ENCODE measurements at regions not wholly inside any gene's neighbourhood (a gene's known extent, or its start where the extent isn't known, plus 50 kb on each side); places are given as distances from the start of the nearest gene placed in this dataset.
"Not testable (repeated sequence)": the region's sequence is repeated elsewhere in the genome, so short reads cannot be mapped to it uniquely, and the experiment has no call there.

GRCh38 chr7:20906801-20907453 is 120.2 kb upstream of the SP8 start:
- no peak overlapping the region for H3K4me3 ChIP-seq (ENCODE audit: control insufficient read depth, low read depth, low read length)
- no peak for TF ChIP-seq CTCF (IDR thresholded peaks at IDR 0.05; ENCODE audit: control insufficient read depth, insufficient read depth, low read depth, low read length, missing control alignments)
- DNase-seq (ENCODE audit: low read depth): no peak

- TF ChIP-seq CTCF (IDR thresholded peaks at IDR 0.05; ENCODE audit: control insufficient read depth, insufficient read depth, low read depth, low read length, missing control alignments): no peak
- H3K4me3 ChIP-seq (ENCODE audit: control insufficient read depth, low read depth, low read length): no peak overlapping the region
- DNase-seq (ENCODE audit: low read depth): no peak
Measured at GRCh38 chr7:20911081-20911480, 124.4 kb upstream of the SP8 start.

GRCh38 chr7:20913853-20914252 is 127.2 kb upstream of the SP8 start:
- H3K4me3 ChIP-seq (ENCODE audit: control insufficient read depth, low read depth, low read length): no peak overlapping the region
- DNase-seq (ENCODE audit: low read depth): no peak
- no peak for TF ChIP-seq CTCF (IDR thresholded peaks at IDR 0.05; ENCODE audit: control insufficient read depth, insufficient read depth, low read depth, low read length, missing control alignments)

- no peak for DNase-seq (ENCODE audit: low read depth)
- H3K4me3 ChIP-seq (ENCODE audit: control insufficient read depth, low read depth, low read length): no peak overlapping the region
- no peak for TF ChIP-seq CTCF (IDR thresholded peaks at IDR 0.05; ENCODE audit: control insufficient read depth, insufficient read depth, low read depth, low read length, missing control alignments)
Measured at GRCh38 chr7:20916311-20916710, 129.6 kb upstream of the SP8 start.

- no peak for TF ChIP-seq CTCF (IDR thresholded peaks at IDR 0.05; ENCODE audit: control insufficient read depth, insufficient read depth, low read depth, low read length, missing control alignments)
- H3K4me3 ChIP-seq (ENCODE audit: control insufficient read depth, low read depth, low read length): no peak overlapping the region
- no peak for DNase-seq (ENCODE audit: low read depth)
Measured at GRCh38 chr7:20917603-20918002, 130.9 kb upstream of the SP8 start.

- DNase-seq (ENCODE audit: low read depth): no peak
- no peak for TF ChIP-seq CTCF (IDR thresholded peaks at IDR 0.05; ENCODE audit: control insufficient read depth, insufficient read depth, low read depth, low read length, missing control alignments)
- H3K4me3 ChIP-seq (ENCODE audit: control insufficient read depth, low read depth, low read length): no peak overlapping the region
Measured at GRCh38 chr7:20918156-20918555, 131.5 kb upstream of the SP8 start.

GRCh38 chr7:20927178-20927577 is 140.5 kb upstream of the SP8 start:
- H3K4me3 ChIP-seq (ENCODE audit: control insufficient read depth, low read depth, low read length); DNase-seq (ENCODE audit: low read depth): not testable (repeated sequence)
